K562 (cell line): ENCODE measurements at regions not wholly inside any gene's neighbourhood (a gene's known extent, or its start where the extent isn't known, plus 50 kb on each side); places are given as distances from the start of the nearest gene placed in this dataset.

Source experiments
- ATAC-seq: fragments of 200-7000 bp; cut with Tn5 transposase; 3 replicates; pipeline ENCODE4 v1.9.1; 2020; ENCODE audit warnings: moderate library complexity
- BruUV-seq: library from RNA; stranded (reverse); fragments of 400-500 nt; replicated peaks from 2 replicates; lab custom pipeline; 2021; lab: Mats Ljungman, UMichigan
- CTCF ChIA-PET: fragments of 300-600 bp; formaldehyde crosslinking; extraction: SDS; loops from one replicate; lab custom pipeline; 2021; ENCODE audit warnings: low intra/inter-chr PET ratio; lab: Yijun Ruan, JAX
- POLR2A ChIA-PET: fragments of 300-600, 350-650 bp; sonication (Branson Sonifier 250); formaldehyde crosslinking; extraction: SDS; loops from one replicate; lab custom pipeline; 2021; ENCODE audit warnings: antibody characterized with exemption, inconsistent platforms; lab: Yijun Ruan, JAX
- DNase-seq, 4 experiments: peaks; one replicate each; pipeline versions ENCODE4 v3.0.0 to v3.0.0-alpha.2; 2011 to 2018; ENCODE audit warnings: low spot score in 3 of 4, mixed read lengths in 3 of 4; ENCODE audit errors: extremely low read depth in 1 of 4
- FAIRE-seq: peaks from 2 replicates; lab custom pipeline; 2011; peaks lifted over from hg19 to GRCh38; lab: Jason Lieb, UNC
- H2AFZ ChIP-seq: 2 replicates; pipeline ENCODE4 v1.6.0; 2011; ENCODE audit warnings: low read depth, low read length, control low read depth, inconsistent platforms
- H3K27ac ChIP-seq: fragments of 200-600 bp; 3 replicates; pipeline ENCODE4 v1.8.0; 2011; ENCODE audit warnings: low read depth, mild to moderate bottlenecking, control low read depth, inconsistent platforms, low read length, moderate library complexity, mixed read lengths; ENCODE audit errors: extremely low read depth
- H3K27me3 ChIP-seq, 2 experiments: fragments of 300-600 bp in 1 of 2; 2 replicates in 1 of 2; 3 replicates in 1 of 2; pipeline versions ENCODE4 v1.6.0 to v1.8.0; 2011; ENCODE audit warnings: inconsistent platforms in 2 of 2, low read length in 2 of 2, mild to moderate bottlenecking in 1 of 2, mixed read lengths in 1 of 2, moderate library complexity in 1 of 2; ENCODE audit not compliant: control insufficient read depth in 2 of 2, insufficient read depth in 2 of 2
- H3K36me3 ChIP-seq: fragments of 300-600 bp; 3 replicates; pipeline ENCODE4 v1.8.0; 2011; ENCODE audit warnings: mild to moderate bottlenecking, low read length, inconsistent platforms; ENCODE audit not compliant: control insufficient read depth, insufficient read depth
- H3K4me1 ChIP-seq, 2 experiments: fragments of 200-600 bp in 1 of 2; replicated peaks in 1 of 2; 2 replicates in 1 of 2; 3 replicates in 1 of 2; pipeline versions ENCODE4 v1.5.1 to v1.8.0; 2011; ENCODE audit warnings: inconsistent platforms in 2 of 2, low read length in 2 of 2, mild to moderate bottlenecking in 1 of 2, mixed read lengths in 1 of 2, moderate library complexity in 1 of 2; ENCODE audit not compliant: control insufficient read depth in 2 of 2, insufficient read depth in 2 of 2
- H3K4me2 ChIP-seq: 2 replicates; pipeline ENCODE4 v1.6.1; 2011; ENCODE audit warnings: low read length, control low read depth, inconsistent platforms, mixed read lengths; ENCODE audit not compliant: insufficient read depth
- H3K4me3 ChIP-seq: fragments of 200-600 bp; sonication (generic), shearing (Covaris generic); 2 replicates; pipeline ENCODE4 v1.5.1; 2016; ENCODE audit warnings: control low read depth, inconsistent platforms
- H3K79me2 ChIP-seq: fragments of 200-600 bp; 3 replicates; pipeline ENCODE4 v1.8.0; 2011; ENCODE audit warnings: low read length, inconsistent platforms; ENCODE audit not compliant: control insufficient read depth, insufficient read depth
- H3K9ac ChIP-seq, 2 experiments: 2 replicates each; pipeline versions ENCODE4 v1.6.0 to v1.6.1; 2011; ENCODE audit warnings: low read depth in 2 of 2, low read length in 2 of 2, control low read depth in 1 of 2, inconsistent platforms in 1 of 2, mild to moderate bottlenecking in 1 of 2, mixed read lengths in 1 of 2; ENCODE audit not compliant: insufficient read depth in 1 of 2
- H3K9me1 ChIP-seq: one replicate; pipeline ENCODE4 v1.6.0; 2011; ENCODE audit warnings: inconsistent platforms, mild to moderate bottlenecking, low read length, moderate library complexity; ENCODE audit not compliant: control insufficient read depth, insufficient read depth
- H3K9me3 ChIP-seq: replicated peaks from 2 replicates; pipeline ENCODE4 v1.5.1; 2011; ENCODE audit warnings: low read depth, low read length, inconsistent platforms; ENCODE audit not compliant: control insufficient read depth, insufficient read depth
- H4K20me1 ChIP-seq: replicated peaks from 2 replicates; pipeline ENCODE4 v1.6.1; 2011; ENCODE audit warnings: low read length, inconsistent platforms, mixed read lengths; ENCODE audit not compliant: control insufficient read depth, insufficient read depth
- E2F5 ChIP-seq: sonication (generic); formaldehyde crosslinking; IDR thresholded peaks from 2 replicates; pipeline ENCODE4 v1.8.0; 2022; ENCODE audit warnings: mild to moderate bottlenecking, missing genetic modification reagents
- ESRRA ChIP-seq: fragments of 450-650 bp; IDR thresholded peaks from 2 replicates; pipeline ENCODE4 v1.6.1; 2014; ENCODE audit warnings: low read depth, mild to moderate bottlenecking, moderate library complexity, borderline replicate concordance
- HDAC8 ChIP-seq: fragments of 450-650 bp; IDR thresholded peaks from 2 replicates; pipeline ENCODE4 v1.6.1; 2016; ENCODE audit warnings: mild to moderate bottlenecking, missing genetic modification characterization, moderate library complexity, missing compliant biosample characterization
- NONO ChIP-seq, 2 experiments: fragments of 200-400 bp in 1 of 2; fragments of 450-650 bp in 1 of 2; formaldehyde crosslinking in 1 of 2; IDR thresholded peaks; 2 replicates each; pipeline ENCODE4 v1.6.1; 2017; ENCODE audit warnings: low read depth in 2 of 2, mild to moderate bottlenecking in 2 of 2, moderate library complexity in 2 of 2, low read length in 1 of 2
- POLR2AphosphoS5 ChIP-seq: IDR thresholded peaks from 2 replicates; pipeline ENCODE4 v1.6.1; 2011; ENCODE audit warnings: mild to moderate bottlenecking, low read depth, low read length, moderate library complexity; ENCODE audit not compliant: control insufficient read depth, insufficient read depth
- POLR2B ChIP-seq: fragments of 450-650 bp; IDR thresholded peaks from 2 replicates; pipeline ENCODE4 v1.6.1; 2018; ENCODE audit warnings: low read depth; ENCODE audit not compliant: partially characterized antibody
- RBM25 ChIP-seq: fragments of 200-400 bp; formaldehyde crosslinking; IDR thresholded peaks from 2 replicates; pipeline ENCODE4 v1.6.1; 2018; ENCODE audit warnings: low read length, low read depth, moderate library complexity; ENCODE audit not compliant: severe bottlenecking
- WHSC1 ChIP-seq: IDR thresholded peaks from one replicate; pipeline ENCODE4 v1.6.1; 2012; ENCODE audit warnings: low read length, control low read depth, inconsistent platforms
- WGBS: fragments of 100-300 bp; shearing (Covaris generic); methylation state at CpG from one replicate; pipeline ENCODE4 v1.1.6; 2016; ENCODE audit warnings: low coverage, mixed read lengths; ENCODE audit not compliant: insufficient coverage; ENCODE audit errors: missing lambda C conversion rate; 5-methylcytosine and 5-hydroxymethylcytosine counted together
- in situ Hi-C: fragments of 300-500 bp; cut with MboI; formaldehyde crosslinking; loops from 4 replicates; pipeline ENCODE4 v1.15.0; 2018; ENCODE audit warnings: inconsistent platforms, mixed read lengths
- intact Hi-C: fragments of 100-400 bp; cut with micrococcal nuclease; formaldehyde crosslinking; loops from 2 replicates; pipeline ENCODE4 v1.14.2; 2022

GRCh38 chr6:12408752-12409151 lies 118.6 kb downstream of the EDN1 start:
- in situ Hi-C loops (no loop called here), intact Hi-C loops (no loop called here)
- Histone ChIP-seq H3K79me2 (no peaks in the 10 kb centered on the region), H4K20me1 (no peaks in the 10 kb centered on the region), H3K4me2 (no peak overlapping the region), H3K9me3 (no peaks in the 10 kb centered on the region), H3K36me3 (no peaks in the 10 kb centered on the region), H3K4me3 (no peak overlapping the region), H3K9ac (no peak overlapping the region), H3K4me1 (no peaks in the 10 kb centered on the region), H3K27me3 (no peaks in the 10 kb centered on the region), H3K27ac (no peak overlapping the region), H3K9me1 (no peaks in the 10 kb centered on the region), H2AFZ (no peak overlapping the region)
- no TSS peak for BruUV-seq
- no peak for DNase-seq
- under 1% methylated on average over 9 of the region's 9 CpGs for WGBS
- TF ChIP-seq HDAC8 (no peak), POLR2B (no peak), POLR2AphosphoS5 (no peak), WHSC1 (no peak), NONO (IDR thresholded peaks at IDR 0.05; ENCODE audit: low read depth in 2 of 2, low read length in 1 of 2) (no peak), RBM25 (no peak), E2F5 (CRISPR knock-in tag) (no peak), ESRRA (no peak)
- ATAC-seq: no peak
- no peak for FAIRE-seq
- ChIA-PET POLR2A (no interaction called here), CTCF (no interaction called here)
